ENCODE measurements at regions not wholly inside any gene's neighbourhood (a gene's known extent, or its start where the extent isn't known, plus 50 kb on each side); places are given as distances from the start of the nearest gene placed in this dataset.

GRCh38 chr7:86970986-86971385 is 88.5 kb downstream of the ELAPOR2 start:
- no peak for DNase-seq

GRCh38 chr7:86970547-86970946 is 88.9 kb downstream of the ELAPOR2 start:
- DNase-seq: no peak

- DNase-seq: no peak
Observed at GRCh38 chr7:86969865-86970264, 89.6 kb downstream of the ELAPOR2 start.

DNA sequence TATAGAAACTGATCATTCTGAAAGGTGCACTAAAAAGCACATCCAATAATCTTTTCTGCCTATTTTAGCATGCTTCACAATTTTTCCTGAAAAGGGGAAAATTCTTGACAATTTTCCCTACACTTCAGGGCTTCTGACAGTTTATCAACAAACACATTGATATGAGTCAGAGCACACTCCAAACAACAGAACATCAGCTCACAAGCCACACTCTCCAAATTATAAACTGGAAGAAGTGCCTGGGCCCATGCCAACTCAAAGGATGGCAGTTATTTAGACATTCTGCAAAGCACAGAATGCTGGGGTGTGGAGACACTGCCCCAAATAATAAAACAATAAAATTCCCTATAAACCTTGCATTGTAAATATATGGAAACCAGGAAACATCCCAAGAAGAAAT is 90.8 kb downstream of the ELAPOR2 start:
- no peak for DNase-seq

- DNase-seq: no peak
Observed at GRCh38 chr7:86966916-86967315, 92.5 kb downstream of the ELAPOR2 start.

DNA sequence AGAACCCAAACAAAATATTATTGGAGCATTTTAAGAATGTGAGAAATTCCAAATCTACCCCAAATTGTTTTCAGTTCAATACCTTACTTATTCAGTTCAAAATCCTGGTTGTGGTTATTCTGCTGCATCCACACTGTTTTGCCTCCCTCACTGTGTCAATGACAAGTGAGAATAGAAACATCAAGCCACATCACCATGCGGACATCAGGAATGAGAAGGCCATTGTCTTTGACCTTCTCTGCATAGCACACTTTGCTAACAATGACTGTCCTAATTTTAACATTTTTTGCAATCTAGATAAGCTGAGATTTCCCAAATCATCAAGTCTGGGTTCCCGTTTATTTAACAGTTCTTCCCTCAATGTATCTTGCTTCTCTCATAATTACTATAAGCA is 93.7 kb downstream of the ELAPOR2 start:
- no peak for DNase-seq

DNA sequence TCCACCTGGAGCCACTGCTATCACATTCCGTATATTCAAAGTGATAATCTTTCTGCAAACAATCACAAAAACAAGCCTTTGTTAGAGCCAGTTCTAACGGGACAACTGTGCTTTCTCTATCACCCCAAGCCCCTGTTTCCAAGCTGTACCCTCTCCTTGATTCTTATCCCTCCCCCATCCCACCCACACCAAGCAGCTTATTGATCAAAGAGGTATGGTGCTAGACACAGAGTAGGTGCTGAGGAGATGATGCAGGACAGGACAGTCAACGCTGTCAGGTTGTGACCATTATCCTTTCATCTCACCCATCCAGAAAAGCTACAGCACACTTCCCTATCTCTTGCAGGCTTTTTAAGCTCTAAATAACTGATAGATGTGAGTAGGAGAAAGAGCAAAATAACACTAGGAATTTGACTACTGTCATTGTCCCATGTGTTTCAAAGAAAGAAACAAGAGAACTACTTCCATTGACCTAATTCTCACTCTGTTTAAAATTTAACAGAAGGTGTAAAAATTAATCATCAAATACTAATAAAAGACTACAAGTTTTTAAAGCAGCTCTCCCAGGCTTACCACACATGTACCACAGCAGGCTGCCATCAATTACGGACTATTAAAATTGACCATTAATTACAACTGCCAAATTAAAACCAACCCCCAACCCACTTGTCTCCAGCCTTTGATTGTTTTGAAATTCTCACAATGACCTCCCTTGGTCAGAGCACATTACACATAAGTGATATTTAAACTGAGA is 94.3 kb downstream of the ELAPOR2 start:
- DNase-seq: no peak

- DNase-seq: no peak
Observed at GRCh38 chr7:86963599-86964230, 95.7 kb downstream of the ELAPOR2 start.

DNA sequence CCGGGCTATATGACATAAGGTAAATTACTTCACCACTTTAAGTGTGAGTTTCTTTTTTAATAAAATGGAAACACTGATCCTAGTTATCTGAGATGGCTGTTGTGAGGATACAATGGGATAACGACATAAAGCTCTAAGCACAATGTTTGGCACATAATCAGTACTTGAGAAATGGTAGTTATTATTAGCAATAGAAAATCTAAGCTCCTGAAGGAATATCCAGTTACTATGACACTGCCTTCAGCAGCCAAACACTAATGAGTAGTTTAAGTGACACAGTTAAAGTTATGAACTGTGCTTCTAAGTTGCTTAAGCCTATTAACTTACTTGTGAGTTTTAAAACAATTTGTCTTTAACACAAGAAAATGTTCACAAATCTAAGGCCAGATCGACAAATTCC is 96.8 kb downstream of the ELAPOR2 start:
- no peak for DNase-seq

DNA sequence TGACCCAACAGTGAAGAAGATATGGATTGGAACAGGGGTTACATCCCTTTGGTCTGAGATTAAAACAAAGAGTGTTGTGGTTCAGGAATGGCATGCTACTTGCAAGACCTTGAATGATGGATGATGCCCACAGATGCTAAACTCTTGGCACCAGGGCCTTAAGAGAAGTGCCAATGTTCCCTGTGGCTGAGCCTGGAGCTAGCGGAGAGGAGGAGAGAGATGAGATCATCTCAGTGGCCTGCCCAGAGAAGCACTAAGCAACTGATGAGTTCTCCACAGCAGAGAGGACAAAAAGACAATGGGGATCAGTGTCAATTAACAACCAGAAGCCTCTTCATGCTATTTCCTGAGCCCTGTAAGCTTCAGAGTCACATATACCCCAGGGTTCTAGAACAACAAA is 97.8 kb downstream of the ELAPOR2 start:
- no peak for DNase-seq

DNA sequence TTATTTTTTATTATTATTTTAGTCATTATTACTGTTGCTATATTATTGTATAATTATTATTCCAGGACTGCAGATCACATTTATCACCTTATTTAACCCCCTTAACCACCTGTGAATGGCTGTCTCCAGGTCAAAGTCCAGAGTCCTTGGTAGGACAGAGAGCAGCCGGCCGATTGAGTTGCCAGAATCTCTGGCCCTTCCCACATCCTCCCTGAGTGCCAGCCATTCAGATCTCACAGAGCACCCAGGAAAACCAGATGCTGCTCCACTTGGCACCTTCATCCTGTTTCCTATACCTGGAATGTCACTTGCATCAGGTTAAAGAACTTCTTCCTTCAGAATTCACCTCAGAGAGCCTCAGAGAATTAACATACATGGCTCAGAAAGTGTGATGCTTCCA is 101.1 kb downstream of the ELAPOR2 start:
- DNase-seq: no peak

DNA sequence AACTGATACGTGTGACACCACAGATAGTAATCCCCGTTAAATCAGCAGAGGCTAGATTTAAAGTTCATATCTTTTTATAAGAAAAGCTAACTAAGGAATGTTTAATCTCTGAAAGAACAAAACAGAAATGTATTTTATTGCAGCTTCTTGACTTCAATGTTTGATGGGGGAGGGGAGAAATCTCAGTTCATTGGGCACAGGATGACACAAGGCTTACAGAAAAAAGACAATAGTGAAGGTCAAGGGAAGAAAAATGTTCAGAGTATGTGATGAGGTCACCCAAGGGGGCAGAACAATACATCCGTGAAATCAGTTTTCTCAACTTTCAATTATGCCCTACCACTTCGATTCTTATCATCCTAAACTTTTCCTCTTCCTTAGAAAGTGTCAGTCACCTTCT is 102.9 kb downstream of the ELAPOR2 start:
- no peak for DNase-seq

- DNase-seq: no peak
Observed at GRCh38 chr7:86955895-86956503, 103.5 kb downstream of the ELAPOR2 start.

GRCh38 chr7:86954971-86955370 is 104.5 kb downstream of the ELAPOR2 start:
- DNase-seq: no peak

GRCh38 chr7:86953653-86954336 is 105.7 kb downstream of the ELAPOR2 start:
- DNase-seq: no peak

GRCh38 chr7:86953219-86953618 is 106.2 kb downstream of the ELAPOR2 start:
- DNase-seq: no peak

GRCh38 chr7:86951895-86952294 is 107.6 kb downstream of the ELAPOR2 start:
- DNase-seq: no peak

GRCh38 chr7:86950944-86951343 is 108.5 kb downstream of the ELAPOR2 start:
- no peak for DNase-seq

DNA sequence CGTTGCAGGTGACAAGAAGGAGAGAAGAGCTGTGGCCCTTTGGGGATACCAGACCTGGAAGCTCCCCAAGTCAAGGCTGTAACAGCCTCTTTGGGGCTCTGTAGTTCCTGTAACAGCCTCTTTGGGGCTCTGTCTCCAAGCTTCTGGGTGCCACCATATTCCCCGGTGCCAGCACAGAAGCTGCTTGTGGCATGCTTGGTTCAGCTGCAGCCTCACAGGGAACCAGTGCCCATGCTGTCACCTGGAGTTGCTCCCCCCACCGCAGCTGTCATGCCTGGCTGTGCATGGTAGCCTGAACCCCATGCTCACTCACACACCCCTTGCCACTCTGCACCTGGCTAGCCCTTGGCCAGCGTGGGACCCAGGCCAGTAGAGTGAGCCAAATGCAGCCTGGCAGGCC is 109.1 kb downstream of the ELAPOR2 start:
- DNase-seq: no peak

DNA sequence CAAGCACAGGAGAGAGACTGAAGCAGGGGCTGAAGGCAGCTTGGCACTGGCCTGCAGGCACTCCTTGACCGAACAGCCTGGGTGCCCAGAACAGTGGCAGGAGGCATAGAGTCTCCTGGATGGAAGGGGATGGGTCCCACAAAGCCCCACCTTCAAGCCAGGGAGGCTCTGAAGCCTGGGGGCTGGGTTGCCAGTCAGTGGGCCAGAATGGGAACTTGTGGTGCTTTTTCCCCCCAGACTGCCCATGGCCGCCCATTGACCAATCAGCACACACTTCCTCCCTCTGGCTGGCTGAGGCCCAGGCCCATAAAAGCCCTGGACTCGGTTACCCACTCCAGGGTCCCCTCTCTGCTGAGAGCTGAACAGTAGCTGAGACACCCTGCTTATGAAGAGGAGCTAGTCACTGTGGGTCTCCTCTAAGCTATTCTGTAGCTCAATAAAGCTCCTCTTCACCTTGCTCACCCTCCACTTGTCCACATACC is 109.6 kb downstream of the ELAPOR2 start:
- no peak for DNase-seq

DNA sequence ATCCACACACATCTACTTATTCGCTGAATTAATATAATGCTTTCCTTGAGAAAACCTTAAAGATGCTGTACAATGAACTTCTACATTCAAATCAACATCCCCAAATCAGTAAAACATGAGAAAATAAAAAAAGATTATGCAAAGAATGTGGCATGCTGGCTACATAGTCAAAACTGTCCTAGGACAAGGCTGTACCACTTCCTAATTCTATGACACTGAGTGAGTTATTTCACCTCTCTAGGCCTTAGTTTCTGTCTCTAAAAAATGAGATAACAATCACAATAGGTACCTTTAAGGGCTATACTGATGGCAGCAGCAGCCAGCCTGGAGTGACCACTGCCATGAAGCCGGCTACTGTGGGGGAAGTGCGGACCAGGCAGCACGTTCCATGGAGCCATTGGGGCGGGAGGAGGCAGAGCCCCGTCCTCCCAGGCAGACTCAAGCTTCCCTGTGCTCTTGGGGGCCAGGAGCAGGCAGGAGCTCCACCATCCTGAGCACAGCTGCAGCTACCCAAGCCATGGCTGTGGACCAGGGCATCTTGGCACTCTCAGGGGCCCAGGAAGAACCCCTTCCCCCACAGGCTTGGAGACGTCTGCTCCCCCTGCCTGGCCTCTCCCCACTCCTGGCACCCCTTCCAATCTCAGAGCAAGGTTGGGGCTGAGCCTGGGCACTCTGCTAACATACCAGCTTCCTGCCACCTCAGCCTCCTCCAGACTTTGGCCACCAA is 110.2 kb downstream of the ELAPOR2 start:
- no peak for DNase-seq

DNA sequence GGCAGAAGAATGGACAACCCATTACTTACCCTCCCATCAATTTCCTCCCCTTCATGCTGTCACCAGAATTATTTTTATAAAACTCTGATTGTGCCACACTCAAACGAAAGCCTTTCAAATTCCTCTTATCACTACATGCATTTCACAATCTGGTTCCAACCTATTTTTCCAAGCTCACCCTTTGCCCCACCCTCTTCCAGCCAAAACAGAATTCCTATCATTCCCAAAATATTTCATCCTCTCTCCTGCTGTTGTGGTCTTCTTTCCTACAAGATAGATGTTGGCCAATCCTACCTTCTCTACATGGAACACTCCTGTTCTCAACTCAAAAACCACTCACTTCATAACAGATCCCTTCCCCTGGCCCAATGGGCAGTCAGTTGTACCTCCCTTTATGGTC is 111.5 kb downstream of the ELAPOR2 start:
- no peak for DNase-seq

DNA sequence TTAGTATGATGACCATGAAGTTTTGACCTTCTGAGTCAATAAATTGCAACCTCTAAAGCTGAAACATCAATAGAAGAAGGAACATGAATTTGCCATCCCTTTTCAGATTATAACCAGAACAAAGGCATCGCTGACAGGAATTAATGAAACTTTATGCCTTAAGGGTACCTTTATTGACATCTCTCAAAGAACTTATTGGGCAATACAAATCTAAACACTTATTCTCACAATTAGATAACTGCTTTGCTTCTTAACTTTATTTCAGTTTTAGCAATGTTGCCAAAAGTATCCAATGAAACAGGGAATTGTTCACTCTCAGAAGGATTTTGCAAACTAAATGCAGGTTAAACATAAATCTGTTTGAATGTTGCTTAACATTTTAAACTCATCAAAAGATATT is 116.0 kb downstream of the ELAPOR2 start:
- DNase-seq: no peak

Measured in CD4-positive, alpha-beta T cell treated with Interleukin-15 for 1 hour (primary cell).